H1 (cell line): ENCODE measurements at regions not wholly inside any gene's neighbourhood (a gene's known extent, or its start where the extent isn't known, plus 50 kb on each side); places are given as distances from the start of the nearest gene placed in this dataset.

Source experiments
- CTCF ChIA-PET: fragments of 300-600 bp; sonication (Branson Sonifier 250); formaldehyde crosslinking; loops from one replicate; lab custom pipeline; 2021; ENCODE audit not compliant: partially characterized antibody; lab: Charles Lee
- POLR2A ChIA-PET: fragments of 300-600 bp; sonication (Branson Sonifier 250); formaldehyde crosslinking; loops from one replicate; lab custom pipeline; 2021; ENCODE audit warnings: inconsistent platforms; ENCODE audit not compliant: partially characterized antibody; lab: Charles Lee
- DNase-seq, 2 experiments: peaks; one replicate each; pipeline versions ENCODE4 v3.0.0 to v3.0.0-alpha.2; 2010 to 2022; ENCODE audit warnings: low spot score in 2 of 2, low read depth in 1 of 2, mixed read lengths in 1 of 2
- FAIRE-seq: peaks from 2 replicates; lab custom pipeline; 2011; peaks lifted over from hg19 to GRCh38; lab: Jason Lieb, UNC
- H2AFZ ChIP-seq: 2 replicates; pipeline ENCODE4 v1.8.1; 2012; ENCODE audit warnings: low read length, inconsistent platforms
- H2AK5ac ChIP-seq: 2 replicates; pipeline ENCODE4 v1.6.1; 2013; ENCODE audit warnings: low read depth, low read length
- H2BK120ac ChIP-seq: replicated peaks from 2 replicates; pipeline ENCODE3; 2013; ENCODE audit warnings: low read depth, low read length, inconsistent platforms
- H2BK12ac ChIP-seq: 2 replicates; pipeline ENCODE4 v1.6.1; 2013; ENCODE audit warnings: low read depth, low read length
- H2BK15ac ChIP-seq: 2 replicates; pipeline ENCODE4 v1.6.1; 2013; ENCODE audit warnings: low read length
- H2BK20ac ChIP-seq: 2 replicates; pipeline ENCODE4 v1.6.1; 2013; ENCODE audit warnings: low read length
- H2BK5ac ChIP-seq: 2 replicates; pipeline ENCODE4 v1.6.1; 2013; ENCODE audit warnings: low read depth, low read length
- H3K14ac ChIP-seq: 2 replicates; pipeline ENCODE4 v1.6.1; 2013; ENCODE audit warnings: inconsistent platforms; ENCODE audit not compliant: insufficient read length
- H3K18ac ChIP-seq: 2 replicates; pipeline ENCODE4 v1.6.1; 2013; ENCODE audit warnings: low read length; ENCODE audit errors: extremely low read depth
- H3K23ac ChIP-seq: 2 replicates; pipeline ENCODE4 v1.6.1; 2013; ENCODE audit warnings: inconsistent platforms; ENCODE audit not compliant: insufficient read length
- H3K23me2 ChIP-seq: 2 replicates; pipeline ENCODE4 v1.6.1; 2013; ENCODE audit warnings: low read depth, low read length
- H3K27ac ChIP-seq: 2 replicates; pipeline ENCODE4 v1.6.1; 2011; ENCODE audit warnings: low read depth, low read length, inconsistent platforms
- H3K27me3 ChIP-seq, 4 experiments: replicated peaks in 1 of 4; 1 replicate in 1 of 4; 2 replicates in 3 of 4; pipeline versions ENCODE4 v1.6.1 to v1.8.1; 2011 to 2013; ENCODE audit warnings: low read length in 3 of 4, mild to moderate bottlenecking in 3 of 4, inconsistent platforms in 2 of 4, mixed read lengths in 2 of 4, moderate library complexity in 1 of 4; ENCODE audit not compliant: control insufficient read depth in 3 of 4, insufficient read depth in 3 of 4; ENCODE audit errors: extremely low read depth in 1 of 4
- H3K36me3 ChIP-seq, 4 experiments: 2 replicates each; pipeline versions ENCODE4 v1.6.1 to v1.8.1; 2011 to 2013; ENCODE audit warnings: mild to moderate bottlenecking in 4 of 4, low read length in 3 of 4, moderate library complexity in 2 of 4, control low read depth in 1 of 4, inconsistent platforms in 1 of 4; ENCODE audit not compliant: insufficient read depth in 4 of 4, control insufficient read depth in 2 of 4
- H3K4ac ChIP-seq: replicated peaks from 2 replicates; pipeline ENCODE3; 2013; ENCODE audit warnings: low read length, low read depth, mixed read lengths, inconsistent platforms; ENCODE audit not compliant: insufficient read length
- H3K4me1 ChIP-seq, 4 experiments: replicated peaks in 1 of 4; 1 replicate in 1 of 4; 2 replicates in 3 of 4; pipeline versions ENCODE4 v1.6.1 to v1.8.1; 2011 to 2013; ENCODE audit warnings: low read length in 3 of 4, inconsistent platforms in 2 of 4, mixed read lengths in 1 of 4; ENCODE audit not compliant: insufficient read depth in 4 of 4, control insufficient read depth in 3 of 4
- H3K4me2 ChIP-seq, 2 experiments: 2 replicates each; pipeline versions ENCODE4 v1.6.1 to v1.8.1; 2011 to 2013; ENCODE audit warnings: low read depth in 2 of 2, low read length in 2 of 2, control low read depth in 1 of 2, inconsistent platforms in 1 of 2, mild to moderate bottlenecking in 1 of 2; ENCODE audit not compliant: insufficient read depth in 1 of 2
- H3K4me3 ChIP-seq, 4 experiments: fragments of 200-600, 300-600 bp in 1 of 4; sonication (generic), shearing (Covaris generic), sonication (Bioruptor Twin) in 1 of 4; 2 replicates each; pipeline versions ENCODE4 v1.5.1 to v1.8.1; 2011 to 2016; ENCODE audit warnings: low read length in 4 of 4, low read depth in 3 of 4, control low read depth in 2 of 4, inconsistent platforms in 2 of 4, mild to moderate bottlenecking in 2 of 4, mixed read lengths in 1 of 4, moderate library complexity in 1 of 4; ENCODE audit not compliant: insufficient read depth in 2 of 4; ENCODE audit errors: extremely low read depth in 1 of 4
- H3K56ac ChIP-seq: replicated peaks from 2 replicates; pipeline ENCODE3; 2013; ENCODE audit warnings: low read depth, mild to moderate bottlenecking, mixed read lengths, low read length, inconsistent platforms; ENCODE audit not compliant: insufficient read length
- H3K79me1 ChIP-seq: 2 replicates; pipeline ENCODE4 v1.6.1; 2013; ENCODE audit warnings: low read depth, low read length, control low read depth
- H3K79me2 ChIP-seq, 2 experiments: 2 replicates each; pipeline versions ENCODE4 v1.6.1 to v1.8.1; 2012 to 2013; ENCODE audit warnings: low read length in 2 of 2, mild to moderate bottlenecking in 2 of 2, inconsistent platforms in 1 of 2; ENCODE audit not compliant: insufficient read depth in 2 of 2, control insufficient read depth in 1 of 2
- H3K9ac ChIP-seq, 4 experiments: replicated peaks in 1 of 4; 1 replicate in 1 of 4; 2 replicates in 3 of 4; pipeline versions ENCODE4 v1.6.1 to v1.8.1; 2011 to 2013; ENCODE audit warnings: low read depth in 3 of 4, low read length in 3 of 4, control low read depth in 2 of 4, mild to moderate bottlenecking in 2 of 4, moderate library complexity in 2 of 4, inconsistent platforms in 1 of 4; ENCODE audit errors: extremely low read depth in 1 of 4
- H3K9me3 ChIP-seq, 2 experiments: 2 replicates each; pipeline versions ENCODE4 v1.6.1 to v1.8.1; 2012 to 2013; ENCODE audit warnings: mild to moderate bottlenecking in 2 of 2, moderate library complexity in 2 of 2, control low read depth in 1 of 2, inconsistent platforms in 1 of 2, low read depth in 1 of 2, low read length in 1 of 2, mixed read lengths in 1 of 2; ENCODE audit not compliant: insufficient read depth in 2 of 2
- H4K20me1 ChIP-seq, 2 experiments: replicated peaks in 1 of 2; 2 replicates each; pipeline versions ENCODE3 to v1.8.1; 2011 to 2013; ENCODE audit warnings: inconsistent platforms in 2 of 2, low read length in 2 of 2, mild to moderate bottlenecking in 1 of 2; ENCODE audit not compliant: insufficient read depth in 2 of 2, control insufficient read depth in 1 of 2
- H4K5ac ChIP-seq: 2 replicates; pipeline ENCODE4 v1.6.1; 2013; ENCODE audit warnings: low read length, low read depth, mixed read lengths, inconsistent platforms; ENCODE audit not compliant: insufficient read length
- H4K8ac ChIP-seq: 2 replicates; pipeline ENCODE4 v1.8.0; 2013; ENCODE audit warnings: mild to moderate bottlenecking, moderate library complexity, low read length, inconsistent platforms; ENCODE audit not compliant: insufficient read depth; ENCODE audit errors: extremely low read depth
- H4K91ac ChIP-seq: replicated peaks from 2 replicates; pipeline ENCODE3; 2013; ENCODE audit warnings: low read length, mixed read lengths, inconsistent platforms; ENCODE audit not compliant: insufficient read length
- ASH2L ChIP-seq: fragments of 200-600, 300-600 bp; sonication (generic); IDR thresholded peaks from one replicate; pipeline ENCODE4 v1.7.1; 2017; ENCODE audit warnings: low read length
- BRCA1 ChIP-seq: IDR thresholded peaks from 2 replicates; pipeline ENCODE4 v1.6.1; 2012; ENCODE audit warnings: low read depth, low read length, improper control_type of control experiment
- CBX5 ChIP-seq: fragments of 300-800, 300-1000 bp; sonication (generic); IDR thresholded peaks from 2 replicates; pipeline ENCODE4 v1.7.1; 2016; ENCODE audit warnings: antibody characterized with exemption, low read length, low read depth
- CHD2 ChIP-seq: IDR thresholded peaks from 2 replicates; pipeline ENCODE4 v1.6.1; 2012; ENCODE audit warnings: low read length, improper control_type of control experiment
- FOSL1 ChIP-seq: IDR thresholded peaks from 2 replicates; pipeline ENCODE4 v1.6.1; 2011; ENCODE audit warnings: mild to moderate bottlenecking, low read depth, low read length, moderate library complexity; ENCODE audit not compliant: insufficient read depth
- JUND ChIP-seq: IDR thresholded peaks from 2 replicates; pipeline ENCODE4 v1.6.1; 2011; ENCODE audit warnings: mild to moderate bottlenecking, improper control_type of control experiment, low read length
- PHF8 ChIP-seq: fragments of 200-600 bp; sonication (generic); conservative IDR thresholded peaks from 2 replicates; pipeline ENCODE4 v1.7.1; 2012; ENCODE audit warnings: low read depth, mild to moderate bottlenecking, inconsistent platforms, low read length, moderate library complexity
- POLR2A ChIP-seq, 2 experiments: IDR thresholded peaks; 1 replicate in 1 of 2; 2 replicates in 1 of 2; pipeline ENCODE4 v1.6.1; 2011; ENCODE audit warnings: low read depth in 2 of 2, low read length in 2 of 2, mild to moderate bottlenecking in 2 of 2; ENCODE audit errors: control extremely low read depth in 1 of 2
- SIRT6 ChIP-seq: IDR thresholded peaks from one replicate; pipeline ENCODE4 v1.7.1; 2012; ENCODE audit warnings: low read length, inconsistent platforms
- TCF12 ChIP-seq: IDR thresholded peaks from 2 replicates; pipeline ENCODE4 v1.6.1; 2011; ENCODE audit warnings: low read depth, mild to moderate bottlenecking, low read length
- YY1 ChIP-seq: IDR thresholded peaks from 2 replicates; pipeline ENCODE4 v1.6.1; 2011; ENCODE audit warnings: low read depth, mild to moderate bottlenecking, low read length
- WGBS, 2 experiments: shearing (Covaris generic) in 1 of 2; methylation state at CpG; one replicate each; pipeline versions ENCODE4 v1.1.6 to v1.1.7; 2013 to 2015; ENCODE audit warnings: low lambda C conversion rate in 2 of 2, mixed read lengths in 2 of 2, inconsistent platforms in 1 of 2, low coverage in 1 of 2, missing lambda C conversion rate in 1 of 2; ENCODE audit not compliant: insufficient replicate concordance in 2 of 2, insufficient coverage in 1 of 2, insufficient read length in 1 of 2; ENCODE audit errors: extremely low coverage in 1 of 2, missing lambda C conversion rate in 1 of 2; 5-methylcytosine and 5-hydroxymethylcytosine counted together
- TF ChIP-seq, protein P1 (sequence below): IDR thresholded peaks from 2 replicates; pipeline ENCODE4 v1.6.1; 2011; ENCODE audit warnings: low read depth, mild to moderate bottlenecking, low read length; ENCODE audit not compliant: insufficient read depth
- TF ChIP-seq, protein P2 (sequence below), 3 experiments: IDR thresholded peaks; 1 replicate in 2 of 3; 2 replicates in 1 of 3; pipeline versions ENCODE4 v1.5.1 to v1.6.1; 2011; ENCODE audit warnings: low read length in 3 of 3, mild to moderate bottlenecking in 3 of 3, inconsistent platforms in 2 of 3, low read depth in 1 of 3, moderate library complexity in 1 of 3; ENCODE audit not compliant: insufficient read depth in 1 of 3; ENCODE audit errors: control extremely low read depth in 1 of 3

DNA sequence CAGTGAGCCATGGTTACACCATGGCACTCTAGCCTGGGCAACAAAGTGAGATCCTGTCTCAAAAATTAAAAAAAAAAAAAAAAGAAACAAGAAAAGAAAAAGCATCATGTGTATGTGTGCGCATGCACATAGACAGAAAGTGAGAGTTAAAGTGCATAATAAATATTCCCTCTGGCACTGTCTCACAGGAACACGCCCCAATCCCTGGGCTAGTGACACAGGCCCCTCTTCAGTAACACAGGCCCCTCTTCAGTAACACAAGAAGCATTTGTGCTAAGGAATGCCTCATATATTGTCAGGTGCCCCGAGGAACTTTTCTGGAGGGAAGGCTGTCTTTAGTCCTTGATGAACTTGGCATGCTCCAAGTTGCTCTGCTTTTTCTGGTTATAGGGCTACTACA lies 57.5 kb downstream of the RPL27A start:
- Histone ChIP-seq H3K4ac (no peak overlapping the region), H3K18ac (no peak overlapping the region), H2BK12ac (no peak overlapping the region), H4K91ac (no peak overlapping the region), H3K23me2 (no peaks in the 10 kb centered on the region), H3K23ac (no peak overlapping the region), H3K27me3 (no peaks in the 10 kb centered on the region), H2BK5ac (no peak overlapping the region), H3K9ac (no peak overlapping the region), H2BK20ac (no peak overlapping the region), H4K20me1 (no peaks in the 10 kb centered on the region), H3K79me1 (no peaks in the 10 kb centered on the region; the same call in 1 of the 2 replicates), H3K27ac (no peak overlapping the region), H3K4me1 (0 out of 7 replicates have a peak, but pooled peaks cover 0 to 2% (median 0%) of the 10 kb centered on the region in 4 experiments), H3K9me3 (no peaks in the 10 kb centered on the region), H3K4me3 (no peak overlapping the region), H4K5ac (no peak overlapping the region), H3K14ac (no peak overlapping the region), H3K4me2 (no peak overlapping the region), H2BK15ac (no peak overlapping the region), H3K79me2 (no peaks in the 10 kb centered on the region), H2AFZ (no peak overlapping the region), H3K36me3 (no peaks in the 10 kb centered on the region), H2AK5ac (no peak overlapping the region), H4K8ac (no peak overlapping the region), H2BK120ac (no peak overlapping the region), H3K56ac (no peak overlapping the region)
- FAIRE-seq (no peak), DNase-seq (no peak)
- 97% methylated on average over 3 of the region's 3 CpGs; no CpG with 5 or more reads in 1 of the 2 experiments for WGBS, 2 experiments
- TF ChIP-seq PHF8: no peak
- TF ChIP-seq, protein P1, sequence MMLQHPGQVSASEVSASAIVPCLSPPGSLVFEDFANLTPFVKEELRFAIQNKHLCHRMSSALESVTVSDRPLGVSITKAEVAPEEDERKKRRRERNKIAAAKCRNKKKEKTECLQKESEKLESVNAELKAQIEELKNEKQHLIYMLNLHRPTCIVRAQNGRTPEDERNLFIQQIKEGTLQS: no peak
- TF ChIP-seq BRCA1: no peak
- no peak for TF ChIP-seq JUND
- no peak for TF ChIP-seq POLR2A (IDR thresholded peaks at IDR 0.05; ENCODE audit: control extremely low read depth in 1 of 2, low read depth in 2 of 2, low read length in 2 of 2)
- no peak for TF ChIP-seq CBX5
- no peak for TF ChIP-seq SIRT6
- TF ChIP-seq TCF12: no peak
- TF ChIP-seq YY1: no peak
- TF ChIP-seq FOSL1: no peak
- TF ChIP-seq ASH2L: no peak
- TF ChIP-seq, protein P2, sequence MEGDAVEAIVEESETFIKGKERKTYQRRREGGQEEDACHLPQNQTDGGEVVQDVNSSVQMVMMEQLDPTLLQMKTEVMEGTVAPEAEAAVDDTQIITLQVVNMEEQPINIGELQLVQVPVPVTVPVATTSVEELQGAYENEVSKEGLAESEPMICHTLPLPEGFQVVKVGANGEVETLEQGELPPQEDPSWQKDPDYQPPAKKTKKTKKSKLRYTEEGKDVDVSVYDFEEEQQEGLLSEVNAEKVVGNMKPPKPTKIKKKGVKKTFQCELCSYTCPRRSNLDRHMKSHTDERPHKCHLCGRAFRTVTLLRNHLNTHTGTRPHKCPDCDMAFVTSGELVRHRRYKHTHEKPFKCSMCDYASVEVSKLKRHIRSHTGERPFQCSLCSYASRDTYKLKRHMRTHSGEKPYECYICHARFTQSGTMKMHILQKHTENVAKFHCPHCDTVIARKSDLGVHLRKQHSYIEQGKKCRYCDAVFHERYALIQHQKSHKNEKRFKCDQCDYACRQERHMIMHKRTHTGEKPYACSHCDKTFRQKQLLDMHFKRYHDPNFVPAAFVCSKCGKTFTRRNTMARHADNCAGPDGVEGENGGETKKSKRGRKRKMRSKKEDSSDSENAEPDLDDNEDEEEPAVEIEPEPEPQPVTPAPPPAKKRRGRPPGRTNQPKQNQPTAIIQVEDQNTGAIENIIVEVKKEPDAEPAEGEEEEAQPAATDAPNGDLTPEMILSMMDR (IDR thresholded peaks at IDR 0.05; ENCODE audit: control extremely low read depth in 1 of 3, insufficient read depth in 1 of 3, low read depth in 1 of 3, low read length in 3 of 3): no peak
- no peak for TF ChIP-seq CHD2
- ChIA-PET POLR2A (no interaction called here), CTCF (interaction anchor here (4.4 kb wide), 1 partner anchor 9 kb away, joined by 12 read pairs; no protein-coding TSS in a partner anchor)
